OCI-LY3 (cell line): ENCODE measurements at regions not wholly inside any gene's neighbourhood (a gene's known extent, or its start where the extent isn't known, plus 50 kb on each side); places are given as distances from the start of the nearest gene placed in this dataset.

Source experiments
- H2AFZ ChIP-seq: fragments of 200-600, 300-600 bp; shearing (Covaris generic); 2 replicates; pipeline ENCODE4 v1.6.0; 2014; ENCODE audit warnings: antibody characterized with exemption, low read depth, low read length
- H3K27ac ChIP-seq: fragments of 200-600, 300-600 bp; sonication (generic); 2 replicates; pipeline ENCODE4 v1.5.1; 2014; ENCODE audit warnings: mild to moderate bottlenecking, low read length, moderate library complexity, mixed read lengths
- H3K27me3 ChIP-seq: fragments of 200-600, 300-600 bp; sonication (generic); 2 replicates; pipeline ENCODE4 v1.6.1; 2014; ENCODE audit warnings: low read depth, low read length, mixed read lengths
- H3K36me3 ChIP-seq: fragments of 200-600, 300-600 bp; sonication (generic); replicated peaks from 2 replicates; pipeline ENCODE3; 2014; ENCODE audit warnings: low read depth, low read length, mixed read lengths
- H3K4me1 ChIP-seq: fragments of 300-600, 200-600 bp; sonication (generic); 2 replicates; pipeline ENCODE4 v1.6.1; 2014; ENCODE audit warnings: low read length, mixed read lengths
- H3K4me2 ChIP-seq: fragments of 200-600, 300-600 bp; sonication (generic); 2 replicates; pipeline ENCODE4 v1.6.1; 2014; ENCODE audit warnings: low read length, mixed read lengths
- H3K4me3 ChIP-seq: fragments of 300-600, 200-600 bp; sonication (generic); 2 replicates; pipeline ENCODE4 v1.5.1; 2014; ENCODE audit warnings: antibody characterized with exemption, mild to moderate bottlenecking, low read length, moderate library complexity
- H3K79me2 ChIP-seq: fragments of 300-600, 200-600 bp; shearing (Covaris generic); 2 replicates; pipeline ENCODE4 v1.6.1; 2014; ENCODE audit warnings: mild to moderate bottlenecking, low read length, mixed read lengths
- H3K9ac ChIP-seq: fragments of 300-600, 200-600 bp; shearing (Covaris generic); 2 replicates; pipeline ENCODE4 v1.6.0; 2014; ENCODE audit warnings: mild to moderate bottlenecking, low read length, moderate library complexity
- H3K9me3 ChIP-seq: fragments of 200-600, 300-600 bp; shearing (Covaris generic); 2 replicates; pipeline ENCODE4 v1.6.1; 2014; ENCODE audit warnings: low read length, mixed read lengths; ENCODE audit not compliant: insufficient read depth
- H4K20me1 ChIP-seq: fragments of 200-600, 300-600 bp; sonication (generic); 2 replicates; pipeline ENCODE4 v1.6.1; 2016; ENCODE audit warnings: low read length, mixed read lengths; ENCODE audit not compliant: insufficient read depth
- EZH2phosphoT487 ChIP-seq: fragments of 200-600 bp; shearing (Covaris generic); IDR thresholded peaks from 2 replicates; pipeline ENCODE4 v1.6.1; 2018; ENCODE audit warnings: antibody characterized with exemption, mixed run types, low read depth
- TF ChIP-seq, protein P1 (sequence below): fragments of 200-600, 300-600 bp; sonication (generic); IDR thresholded peaks from 2 replicates; pipeline ENCODE4 v1.5.1; 2014; ENCODE audit warnings: antibody characterized with exemption, low read length, low read depth

DNA sequence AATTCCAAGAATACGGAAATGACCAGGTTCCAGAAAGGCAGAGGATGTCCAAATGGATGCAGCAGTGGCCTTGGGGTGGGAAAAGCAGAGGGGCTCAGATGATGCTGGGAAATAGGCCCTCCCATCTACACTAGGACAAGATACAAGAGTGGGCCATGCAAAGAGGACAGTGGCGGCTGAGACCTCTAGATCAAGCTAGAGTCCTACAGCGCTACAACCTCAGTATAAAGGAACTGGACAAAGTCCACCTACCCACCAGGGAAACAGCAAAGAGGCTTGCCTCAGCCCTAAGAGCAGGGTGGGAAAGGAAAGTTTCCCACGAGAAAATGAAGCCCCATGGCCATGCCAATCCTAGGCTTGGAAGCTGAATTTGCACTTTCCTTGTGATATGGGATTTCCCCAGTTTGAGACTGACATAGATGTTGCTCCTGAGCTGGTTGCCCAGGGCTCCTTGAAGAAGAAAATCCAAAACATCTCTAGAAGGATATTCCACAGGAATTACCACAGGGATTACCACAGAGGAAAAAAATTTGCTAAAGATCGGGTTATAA, 282.2 kb downstream of the MREG start:
- Histone ChIP-seq H3K4me1 (peaks cover 20% of the 10 kb centered on the region), H3K4me3 (no peak overlapping the region), H3K36me3 (no peaks in the 10 kb centered on the region), H3K27ac (no peak overlapping the region), H3K9ac (no peak overlapping the region), H3K27me3 (no peaks in the 10 kb centered on the region), H3K9me3 (no peaks in the 10 kb centered on the region), H3K4me2 (no peak overlapping the region), H4K20me1 (no peaks in the 10 kb centered on the region), H2AFZ (no peak overlapping the region), H3K79me2 (no peaks in the 10 kb centered on the region)
- no peak for TF ChIP-seq EZH2phosphoT487
- TF ChIP-seq, protein P1, sequence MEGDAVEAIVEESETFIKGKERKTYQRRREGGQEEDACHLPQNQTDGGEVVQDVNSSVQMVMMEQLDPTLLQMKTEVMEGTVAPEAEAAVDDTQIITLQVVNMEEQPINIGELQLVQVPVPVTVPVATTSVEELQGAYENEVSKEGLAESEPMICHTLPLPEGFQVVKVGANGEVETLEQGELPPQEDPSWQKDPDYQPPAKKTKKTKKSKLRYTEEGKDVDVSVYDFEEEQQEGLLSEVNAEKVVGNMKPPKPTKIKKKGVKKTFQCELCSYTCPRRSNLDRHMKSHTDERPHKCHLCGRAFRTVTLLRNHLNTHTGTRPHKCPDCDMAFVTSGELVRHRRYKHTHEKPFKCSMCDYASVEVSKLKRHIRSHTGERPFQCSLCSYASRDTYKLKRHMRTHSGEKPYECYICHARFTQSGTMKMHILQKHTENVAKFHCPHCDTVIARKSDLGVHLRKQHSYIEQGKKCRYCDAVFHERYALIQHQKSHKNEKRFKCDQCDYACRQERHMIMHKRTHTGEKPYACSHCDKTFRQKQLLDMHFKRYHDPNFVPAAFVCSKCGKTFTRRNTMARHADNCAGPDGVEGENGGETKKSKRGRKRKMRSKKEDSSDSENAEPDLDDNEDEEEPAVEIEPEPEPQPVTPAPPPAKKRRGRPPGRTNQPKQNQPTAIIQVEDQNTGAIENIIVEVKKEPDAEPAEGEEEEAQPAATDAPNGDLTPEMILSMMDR, result no peak

DNA sequence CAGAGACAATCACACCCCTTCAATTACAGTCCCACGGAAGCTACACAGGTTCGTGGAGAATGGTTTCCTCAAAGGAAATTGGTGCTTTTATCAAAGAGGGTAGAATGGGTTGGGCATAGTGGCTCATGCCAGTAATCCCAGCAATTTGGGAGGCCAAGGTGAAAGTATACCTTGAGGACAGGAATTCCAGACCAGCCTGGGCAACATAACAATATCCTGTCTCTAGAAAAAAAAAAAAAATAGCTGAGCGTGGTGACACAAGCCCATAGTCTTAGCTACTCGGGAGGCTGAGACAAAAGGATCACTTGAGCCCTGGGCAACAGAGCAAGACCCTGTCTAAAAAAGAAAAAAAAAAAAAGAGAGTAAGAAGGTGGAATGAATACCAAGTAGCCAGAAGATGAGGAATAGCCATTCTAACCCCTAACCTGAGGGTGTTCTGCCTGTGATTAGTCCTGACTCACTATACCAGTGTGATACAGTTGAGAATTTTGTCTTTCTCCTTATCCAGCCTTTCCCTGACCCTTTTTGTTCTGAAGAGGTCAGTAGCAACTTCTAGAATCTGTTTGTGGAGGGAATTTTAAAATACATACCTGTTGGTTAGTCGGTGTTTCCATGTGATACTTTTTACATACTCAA, 283.2 kb downstream of the MREG start:
- no peak overlapping the region for H3K4me2 ChIP-seq

DNA sequence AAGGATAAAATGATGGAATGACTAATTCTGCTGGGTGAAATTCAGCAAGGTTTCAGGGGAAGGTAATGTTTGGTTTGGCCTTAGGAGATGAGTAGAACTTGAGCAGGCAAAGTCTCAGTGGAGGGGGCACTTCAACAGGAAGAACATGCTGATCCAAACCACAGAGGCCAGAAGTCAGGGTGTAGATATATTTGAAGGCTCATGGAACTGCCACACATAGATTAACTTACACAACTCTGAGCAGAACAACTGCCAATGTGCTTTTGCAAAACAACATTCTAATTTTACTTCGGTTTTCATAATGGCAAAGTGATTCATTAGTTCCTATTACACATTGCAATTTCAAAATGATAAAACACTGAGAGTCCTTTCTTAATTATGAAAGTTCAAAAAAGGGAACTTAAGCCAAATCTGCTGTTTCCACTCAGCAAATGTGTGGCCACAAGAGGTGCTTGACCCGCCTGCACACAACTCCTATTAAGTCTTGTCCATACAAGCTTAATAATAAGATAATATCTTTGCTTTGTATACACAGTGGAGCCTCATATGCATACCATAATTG, 284.8 kb downstream of the MREG start:
- no peaks in the 10 kb centered on the region for H3K27me3 ChIP-seq
- no peak overlapping the region for H3K4me3 ChIP-seq
- H3K79me2 ChIP-seq, result no peaks in the 10 kb centered on the region
- no peak for TF ChIP-seq EZH2phosphoT487
- TF ChIP-seq, protein P1, result 0 out of 2 replicates have a peak, but pooled peaks have one; percentile 12
- no peaks in the 10 kb centered on the region for H3K36me3 ChIP-seq
- peaks cover 20% of the 10 kb centered on the region for H3K4me1 ChIP-seq
- no peak overlapping the region for H3K9ac ChIP-seq
- H2AFZ ChIP-seq, result no peak overlapping the region
- peak overlapping the region; percentile 27 for H3K27ac ChIP-seq
- no peaks in the 10 kb centered on the region for H4K20me1 ChIP-seq
- peak overlapping the region; percentile 45 for H3K4me2 ChIP-seq
- no peaks in the 10 kb centered on the region for H3K9me3 ChIP-seq

More for the DNA sequence above, 283.2 kb downstream of the MREG start:
- no peaks in the 10 kb centered on the region for H3K36me3 ChIP-seq
- no peak overlapping the region for H3K27ac ChIP-seq
- H3K4me3 ChIP-seq, result no peak overlapping the region
- TF ChIP-seq, protein P1, result no peak
- no peak for TF ChIP-seq EZH2phosphoT487
- H4K20me1 ChIP-seq, result no peaks in the 10 kb centered on the region
- H3K4me1 ChIP-seq, result peaks cover 20% of the 10 kb centered on the region
- no peaks in the 10 kb centered on the region for H3K27me3 ChIP-seq
- H3K9me3 ChIP-seq, result no peaks in the 10 kb centered on the region
- H3K9ac ChIP-seq, result no peak overlapping the region
- no peak overlapping the region for H2AFZ ChIP-seq
- no peaks in the 10 kb centered on the region for H3K79me2 ChIP-seq

DNA sequence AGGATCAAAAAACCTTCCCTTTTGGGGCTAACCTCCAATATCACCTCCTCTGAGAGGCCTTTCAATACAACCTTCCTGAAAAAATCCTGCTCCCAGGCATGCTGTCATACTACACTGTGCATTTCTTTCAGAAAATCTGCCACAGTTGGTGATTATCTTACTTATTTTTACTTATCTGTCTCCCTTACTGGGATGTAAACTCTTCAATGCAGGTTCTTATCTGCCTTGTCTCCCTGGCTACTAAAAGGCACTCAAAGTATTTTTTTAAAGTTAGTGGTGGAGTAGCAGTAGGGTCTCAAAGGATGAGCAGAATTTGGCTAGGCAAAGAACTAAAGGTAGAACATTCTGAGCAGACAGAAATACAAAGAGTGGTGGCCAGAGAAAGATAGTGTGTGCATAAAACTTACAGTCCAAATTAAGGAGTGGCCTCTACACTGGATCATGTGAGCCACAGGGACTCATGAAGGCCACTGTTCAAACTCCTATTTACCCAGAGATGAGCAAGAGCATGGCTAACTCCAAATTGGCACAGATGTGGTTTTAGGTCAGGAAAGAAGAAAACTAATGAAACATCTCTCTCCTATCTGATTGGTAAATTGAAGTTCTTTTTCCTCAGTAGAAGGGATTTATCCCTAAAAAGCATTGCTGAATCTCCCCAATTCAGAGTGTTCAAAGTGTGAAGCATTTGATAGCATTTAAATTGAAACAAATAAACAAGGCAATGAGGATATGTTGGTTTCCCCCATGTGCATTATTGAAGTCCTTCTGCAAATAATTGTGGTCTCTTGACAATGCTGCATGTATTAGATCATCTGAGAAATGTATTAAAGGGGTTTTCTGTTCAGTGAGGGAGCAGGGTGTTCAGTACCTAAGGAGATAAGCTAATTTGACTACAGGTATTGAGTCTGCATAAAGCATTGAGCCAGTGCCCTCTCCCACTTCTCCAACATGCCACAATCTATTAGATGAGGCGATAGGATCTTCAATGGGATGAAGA, 285.5 kb downstream of the MREG start:
- Histone ChIP-seq H3K4me2 (peak overlapping the region; percentile 45), H3K27ac (peak overlapping the region; percentile 27), H3K79me2 (no peaks in the 10 kb centered on the region), H3K9ac (no peak overlapping the region), H2AFZ (no peak overlapping the region), H3K36me3 (no peaks in the 10 kb centered on the region), H3K4me3 (no peak overlapping the region), H3K27me3 (no peaks in the 10 kb centered on the region), H3K4me1 (peaks cover 20% of the 10 kb centered on the region), H4K20me1 (no peaks in the 10 kb centered on the region), H3K9me3 (no peaks in the 10 kb centered on the region)
- no peak for TF ChIP-seq EZH2phosphoT487
- TF ChIP-seq, protein P1, result no peak
